AG10803 (cell line): ENCODE measurements at regions not wholly inside any gene's neighbourhood (a gene's known extent, or its start where the extent isn't known, plus 50 kb on each side); places are given as distances from the start of the nearest gene placed in this dataset.
"Not testable (repeated sequence)": the region's sequence is repeated elsewhere in the genome, so short reads cannot be mapped to it uniquely, and the experiment has no call there.

Source experiments
- DNase-seq: peaks from one replicate; pipeline ENCODE4 v3.0.0; 2010; ENCODE audit warnings: low read depth
- H3K4me3 ChIP-seq: 2 replicates; pipeline ENCODE4 v1.5.1; 2011; ENCODE audit warnings: mild to moderate bottlenecking, low read length, control low read depth
- CTCF ChIP-seq: conservative IDR thresholded peaks from 2 replicates; pipeline ENCODE4 v1.5.1; 2011; ENCODE audit warnings: mild to moderate bottlenecking, low read length, control low read depth, inconsistent platforms

GRCh38 chr9:18299449-18299848, 174.5 kb upstream of the ADAMTSL1 start:
- peak; percentile 22 for DNase-seq
- no peak for TF ChIP-seq CTCF
- no peak overlapping the region for H3K4me3 ChIP-seq

DNA sequence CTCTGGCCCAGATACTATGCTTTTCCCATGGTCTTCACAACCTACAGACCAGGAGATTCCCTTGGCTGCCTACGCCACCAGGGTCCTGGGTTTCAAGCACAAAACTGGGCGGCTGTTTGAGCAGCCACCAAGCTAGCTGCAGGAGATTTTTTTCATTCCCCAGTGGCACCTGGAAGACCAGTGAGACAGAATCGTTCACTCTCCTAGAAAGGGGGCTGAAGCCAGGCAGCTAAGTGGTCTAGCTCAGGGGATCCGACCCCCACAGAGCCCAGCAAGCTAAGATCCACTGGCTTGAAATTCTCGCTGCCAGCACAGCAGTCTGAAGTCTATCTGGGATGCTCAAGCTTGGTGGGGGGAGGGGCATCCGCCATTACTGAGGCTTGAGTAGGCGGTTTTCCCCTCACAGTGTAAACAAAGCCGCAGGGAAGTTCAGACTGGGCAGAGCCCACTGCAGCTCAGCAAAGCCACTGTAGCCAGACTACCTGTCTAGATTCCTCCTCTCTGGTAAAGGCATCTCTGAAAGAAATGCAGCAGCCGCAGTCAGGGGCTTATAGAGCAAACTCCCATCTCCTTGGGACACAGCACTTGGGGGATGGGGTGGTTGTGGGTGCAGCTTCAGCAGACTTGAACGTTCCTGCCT, 168.7 kb upstream of the ADAMTSL1 start:
- not testable (repeated sequence) for DNase-seq, H3K4me3 ChIP-seq

DNA sequence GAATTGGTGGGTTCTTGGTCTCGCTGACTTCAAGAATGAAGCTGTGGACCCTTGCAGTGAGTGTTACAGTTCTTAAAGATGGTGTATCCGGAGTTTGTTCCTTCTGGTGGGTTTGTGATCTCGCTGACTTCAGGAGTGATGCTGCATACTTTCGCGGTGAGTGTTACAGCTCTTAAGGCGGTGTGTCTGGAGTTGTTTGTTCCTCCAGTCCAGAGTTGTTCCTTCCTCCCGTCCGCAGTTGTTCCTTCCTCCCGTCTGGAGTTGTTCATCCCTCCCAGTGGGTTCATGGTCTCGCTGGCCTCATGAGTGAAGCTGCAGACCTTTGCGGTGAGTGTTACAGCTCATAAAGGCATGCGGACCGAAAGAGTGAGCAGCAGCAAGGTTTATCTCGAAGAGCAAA, 159.6 kb upstream of the ADAMTSL1 start:
- no peak for DNase-seq
- TF ChIP-seq CTCF, result no peak
- no peak overlapping the region for H3K4me3 ChIP-seq

GRCh38 chr9:18317896-18318295, 156.1 kb upstream of the ADAMTSL1 start:
- DNase-seq, result no peak
- H3K4me3 ChIP-seq, result no peak overlapping the region
- no peak for TF ChIP-seq CTCF

DNA sequence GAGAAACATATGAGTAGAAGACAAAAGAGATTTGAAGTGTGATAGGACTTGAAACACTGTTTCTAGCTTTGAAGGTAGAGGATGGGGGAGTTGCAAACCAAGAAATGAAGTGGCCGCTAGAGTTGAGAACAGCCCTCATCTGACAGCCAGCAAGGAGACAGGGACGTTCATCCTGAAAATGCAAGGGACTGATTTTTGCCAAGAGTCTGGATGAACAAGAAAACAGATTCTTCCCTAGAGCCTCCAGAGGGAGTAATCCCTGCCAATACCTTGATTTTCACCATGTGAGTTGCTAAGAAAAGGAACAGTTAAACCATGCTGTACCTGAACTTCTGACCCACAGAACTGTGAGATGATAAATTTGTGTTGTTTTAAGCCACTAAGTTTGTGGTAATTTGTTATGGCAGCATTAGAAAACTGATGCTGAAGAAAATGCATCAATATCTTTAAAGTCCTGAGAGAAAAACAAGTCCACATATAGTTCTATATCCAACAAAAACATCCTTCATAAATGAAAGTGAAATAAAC, 154.0 kb upstream of the ADAMTSL1 start:
- TF ChIP-seq CTCF, result peak; percentile 34
- H3K4me3 ChIP-seq, result no peak overlapping the region
- DNase-seq, result no peak

DNA sequence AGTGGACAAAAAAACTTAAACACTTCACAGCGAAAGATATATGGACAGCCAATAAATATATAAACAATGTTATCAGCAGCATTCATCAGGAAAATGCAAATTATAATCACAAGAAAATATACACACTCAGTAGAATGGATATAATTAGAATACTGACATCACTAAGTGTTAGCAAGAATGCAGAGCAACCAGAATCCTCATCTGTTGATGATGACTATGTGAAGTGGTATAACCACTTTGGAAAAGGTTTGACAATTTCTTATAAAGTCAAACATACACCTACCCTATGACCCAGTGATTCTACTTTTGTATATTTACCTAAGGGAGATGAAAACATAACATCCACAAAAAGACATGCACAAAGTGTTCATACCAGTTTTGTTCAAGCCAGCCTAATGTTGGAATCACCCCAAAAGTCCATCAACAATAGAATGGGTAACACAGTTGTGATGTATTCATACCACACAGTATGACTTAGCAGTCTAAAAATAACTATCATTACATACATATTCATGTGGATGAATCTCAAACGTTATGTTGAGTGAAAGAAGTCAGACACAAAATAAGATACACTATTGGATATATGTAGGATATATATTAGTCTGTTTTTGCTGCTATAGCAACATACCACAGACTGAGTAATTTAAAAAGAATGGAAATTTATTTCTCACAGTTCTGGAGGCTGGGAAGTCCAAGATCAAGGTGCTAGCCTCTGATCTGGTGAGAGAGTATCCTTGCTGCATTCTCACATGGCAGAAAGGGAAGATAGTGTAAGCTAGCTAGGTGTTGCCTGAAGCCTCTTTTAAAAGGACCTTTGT, 148.8 kb upstream of the ADAMTSL1 start:
- no peak overlapping the region for H3K4me3 ChIP-seq
- no peak for DNase-seq
- TF ChIP-seq CTCF, result no peak

DNA sequence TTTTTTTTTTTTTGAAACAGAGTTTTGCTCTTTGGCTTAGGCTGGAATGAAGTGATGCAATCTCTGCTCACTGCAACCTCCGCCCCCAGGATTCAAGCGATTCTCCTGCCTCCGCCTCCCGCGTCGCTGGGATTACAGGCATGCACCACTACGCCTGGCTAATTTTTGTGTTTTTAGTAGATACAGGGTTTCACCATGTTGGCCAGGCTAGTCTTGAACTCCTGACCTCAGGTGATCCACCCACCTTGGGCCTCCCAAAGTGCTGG, 148.3 kb upstream of the ADAMTSL1 start:
- not testable (repeated sequence) for DNase-seq, H3K4me3 ChIP-seq

DNA sequence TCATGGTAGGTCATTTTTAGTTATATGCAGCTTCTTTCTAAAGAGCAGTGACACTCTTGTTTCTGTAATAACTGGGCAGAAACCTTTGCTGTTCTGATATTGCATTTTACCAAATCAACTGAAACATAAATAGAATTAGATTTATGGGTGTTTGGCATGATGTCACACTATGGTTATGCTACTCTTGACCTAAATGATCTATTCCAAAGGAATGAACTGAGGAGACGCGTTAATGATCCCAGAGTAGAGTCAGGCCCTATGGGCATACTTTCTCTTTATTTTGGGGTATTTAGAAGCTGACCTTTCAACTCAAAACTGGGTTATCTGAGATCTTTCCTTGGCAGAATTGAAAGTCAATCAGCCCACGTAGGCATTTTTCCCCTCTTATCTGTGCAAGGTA, 146.8 kb upstream of the ADAMTSL1 start:
- TF ChIP-seq CTCF, result no peak
- no peak overlapping the region for H3K4me3 ChIP-seq
- DNase-seq, result no peak
